Dermis microvascular lymphatic vessel endothelial cell (primary cell): ENCODE measurements at regions not wholly inside any gene's neighbourhood (a gene's known extent, or its start where the extent isn't known, plus 50 kb on each side); places are given as distances from the start of the nearest gene placed in this dataset.

Experiments used
- DNase-seq, 2 donors: peaks; one replicate each; pipeline versions ENCODE4 v3.0.0 to v3.0.0-alpha.2; 2010; ENCODE audit warnings: low read depth in 2 of 2

DNA sequence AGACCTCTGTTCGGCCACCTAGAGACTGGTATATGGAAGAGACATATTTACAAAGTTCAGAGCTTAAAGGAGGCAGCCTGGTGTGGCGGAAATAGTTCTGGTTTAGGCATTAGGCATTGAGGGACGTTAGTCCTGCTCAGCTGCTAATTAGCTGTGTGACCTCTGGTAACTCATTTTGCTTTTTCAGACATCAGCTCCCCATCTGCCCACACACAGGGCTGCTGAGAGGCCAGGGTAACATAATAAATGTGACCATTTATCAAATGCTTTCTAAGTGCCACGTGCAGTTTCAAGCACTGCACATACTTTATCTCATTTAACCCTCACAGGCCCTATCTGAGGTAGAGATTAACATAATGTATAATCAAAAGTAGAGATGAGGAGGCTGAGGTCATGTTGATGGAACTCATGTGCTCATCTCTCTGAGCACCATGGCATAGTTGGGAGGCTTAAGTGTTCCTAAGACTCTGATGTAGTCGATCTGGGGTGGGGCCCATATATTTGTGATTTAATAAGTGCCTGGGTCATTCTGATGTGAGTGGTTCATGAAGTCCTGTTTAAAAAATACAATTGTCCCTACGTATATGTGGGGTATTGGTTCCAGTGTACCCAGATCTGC is 267.2 kb upstream of the PLXNA2 start:
- no peak for DNase-seq

DNA sequence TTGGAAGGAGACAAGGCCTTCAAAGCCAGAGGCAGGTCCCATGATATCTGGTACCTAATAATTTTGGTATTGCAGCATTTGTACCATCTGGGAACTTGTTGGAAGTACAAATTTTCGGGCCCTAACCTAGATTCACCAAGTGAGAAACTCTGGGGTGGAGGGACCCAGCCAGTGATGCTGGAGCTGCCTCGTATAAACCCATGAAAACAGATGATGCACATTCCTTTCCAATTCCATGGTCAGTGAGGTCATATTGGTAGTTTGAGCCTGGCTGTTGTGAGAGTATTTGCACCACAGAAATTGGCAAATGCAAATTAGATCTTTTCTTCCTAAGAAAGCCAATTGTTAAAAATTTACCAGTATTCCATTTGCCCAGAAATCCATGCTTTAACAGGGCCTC is 269.6 kb upstream of the PLXNA2 start:
- no peak for DNase-seq

DNA sequence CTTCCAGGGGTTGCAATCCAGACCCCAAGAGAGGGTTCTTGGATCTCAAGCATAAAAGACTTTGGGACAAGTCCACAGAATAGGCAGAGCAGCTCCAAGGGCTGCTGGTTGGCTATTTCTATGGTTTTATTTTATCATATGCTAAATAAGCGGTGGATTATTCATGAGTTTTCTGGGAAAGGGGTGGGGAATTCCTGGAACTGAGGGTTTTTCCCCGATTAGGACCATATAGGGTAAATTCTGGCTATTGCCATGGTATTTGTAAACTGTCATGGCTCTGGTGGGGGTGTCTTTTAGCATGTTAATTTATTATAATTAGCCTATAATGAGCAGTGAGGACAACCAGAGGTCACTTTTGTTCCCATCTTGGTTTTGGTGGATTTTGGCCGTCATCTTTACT is 270.9 kb upstream of the PLXNA2 start:
- DNase-seq: no peak

DNA sequence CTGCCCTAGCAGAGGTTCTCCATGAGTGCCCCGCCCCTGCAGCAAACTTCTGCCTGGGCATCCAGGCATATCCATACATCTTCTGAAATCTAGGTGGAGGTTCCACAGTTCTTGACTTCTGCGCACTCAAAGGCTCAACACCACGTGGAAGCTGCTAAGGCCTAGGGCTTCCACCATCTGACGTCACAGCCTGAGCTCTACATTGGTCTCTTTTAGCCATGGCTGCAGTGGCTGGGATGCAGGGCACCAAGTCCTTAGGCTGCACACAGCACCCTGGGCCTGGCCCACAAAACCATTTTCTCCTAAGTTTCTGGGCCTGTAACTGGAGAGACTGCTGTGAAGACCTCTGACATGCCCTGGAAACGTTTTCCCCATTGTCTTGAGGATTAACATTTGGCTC is 272.6 kb upstream of the PLXNA2 start:
- no peak for DNase-seq

DNA sequence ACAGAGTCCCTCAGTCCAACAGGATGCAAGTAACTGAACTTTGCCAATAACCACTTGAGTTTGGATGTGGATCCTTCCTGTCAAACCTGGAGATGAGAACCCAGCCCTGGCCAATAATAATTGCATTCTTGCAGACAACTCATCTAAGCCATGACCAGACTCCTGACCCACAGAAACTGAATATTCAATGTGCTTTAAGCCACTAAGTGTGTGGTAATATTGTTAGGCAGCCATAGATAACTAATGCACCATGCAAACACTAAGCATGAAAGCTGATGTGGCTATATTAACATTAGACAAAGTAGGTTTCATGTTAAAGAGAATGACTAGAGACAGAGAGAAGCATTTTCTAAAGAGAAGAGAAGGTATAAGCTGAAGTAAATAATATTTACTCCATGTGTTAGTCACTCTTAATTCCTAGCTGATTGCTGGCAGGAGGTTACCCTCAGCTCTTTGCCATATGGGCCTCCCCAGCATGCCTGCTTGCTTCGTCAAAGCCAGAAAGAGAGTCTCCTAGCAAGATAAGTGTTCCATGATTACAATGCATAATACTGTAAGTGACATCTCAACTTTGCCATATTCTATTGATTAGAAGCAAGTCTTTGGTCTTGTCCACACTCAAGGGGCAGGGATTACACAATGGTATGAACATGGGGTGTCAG is 276.4 kb upstream of the PLXNA2 start:
- no peak for DNase-seq

DNA sequence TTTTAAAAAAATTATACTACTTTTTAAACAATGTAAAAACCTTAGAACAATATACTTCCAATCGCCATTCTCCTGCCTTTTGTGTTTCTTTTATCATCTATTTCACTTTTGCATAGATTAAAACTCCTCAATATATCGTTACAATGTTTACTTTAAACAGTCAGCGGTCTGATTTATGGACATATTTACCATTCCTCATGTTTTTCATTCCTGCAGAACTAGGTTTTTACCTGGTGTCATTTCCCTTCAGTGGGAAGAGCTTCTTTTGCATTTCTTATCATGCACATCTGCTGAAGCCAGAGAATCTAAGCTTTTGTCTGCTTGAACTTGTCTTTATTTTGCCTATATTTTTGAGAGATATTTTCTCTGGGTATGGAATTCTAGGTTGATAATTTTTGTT is 277.4 kb upstream of the PLXNA2 start:
- DNase-seq: no peak

DNA sequence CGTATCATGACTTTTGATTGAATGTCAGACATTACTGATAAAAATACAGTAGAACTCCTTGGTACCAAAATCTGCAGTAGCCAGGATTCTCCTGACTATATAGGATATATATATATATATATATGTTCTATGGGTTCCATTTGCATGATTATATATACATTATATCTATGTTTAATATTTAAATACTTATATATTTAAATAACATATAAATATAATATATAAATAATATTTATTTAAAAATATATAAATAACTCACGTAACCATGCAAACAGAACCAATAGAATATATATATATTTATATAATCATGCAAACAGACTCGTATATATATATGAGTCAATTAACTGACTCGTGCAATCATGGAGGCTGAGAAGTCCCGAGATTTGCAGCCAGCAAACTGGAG is 278.8 kb upstream of the PLXNA2 start:
- DNase-seq: no peak

DNA sequence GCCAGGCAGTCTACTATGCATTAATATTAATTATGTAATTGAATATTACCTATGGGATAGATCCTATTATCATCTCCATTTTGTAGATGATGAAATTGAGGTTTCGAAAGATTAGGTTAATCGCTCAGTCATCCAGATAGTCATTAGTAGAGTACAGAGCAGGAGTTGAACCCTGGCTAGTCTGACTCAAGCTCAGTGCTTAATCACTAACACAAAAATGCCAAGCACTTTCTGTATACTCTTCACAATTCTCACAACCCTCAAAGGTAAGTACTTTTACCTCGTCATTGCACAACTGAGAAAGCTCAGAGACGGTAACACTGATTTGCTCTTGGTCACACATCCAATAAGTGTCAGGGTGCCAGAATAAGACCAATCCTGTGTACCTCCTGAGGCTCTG is 280.2 kb upstream of the PLXNA2 start:
- DNase-seq: no peak

DNA sequence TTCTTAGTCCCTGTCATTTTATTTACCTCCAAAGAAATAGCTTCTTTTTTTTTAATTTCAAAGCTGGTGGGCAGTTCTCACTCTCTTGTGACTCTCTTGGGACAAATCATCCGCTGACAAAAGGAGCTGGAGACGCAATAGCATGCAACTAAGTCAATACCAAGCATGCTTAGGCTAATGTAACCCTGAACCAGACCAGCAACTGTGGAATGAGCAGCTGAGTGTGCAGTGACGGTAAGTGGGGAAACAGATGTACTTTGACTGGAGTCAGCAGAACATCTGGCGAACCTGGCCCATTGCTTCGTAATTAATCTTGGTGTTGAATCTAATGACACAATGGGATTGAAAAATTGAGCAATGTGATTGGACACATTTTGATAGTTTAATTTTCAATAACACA is 280.7 kb upstream of the PLXNA2 start:
- no peak for DNase-seq

DNA sequence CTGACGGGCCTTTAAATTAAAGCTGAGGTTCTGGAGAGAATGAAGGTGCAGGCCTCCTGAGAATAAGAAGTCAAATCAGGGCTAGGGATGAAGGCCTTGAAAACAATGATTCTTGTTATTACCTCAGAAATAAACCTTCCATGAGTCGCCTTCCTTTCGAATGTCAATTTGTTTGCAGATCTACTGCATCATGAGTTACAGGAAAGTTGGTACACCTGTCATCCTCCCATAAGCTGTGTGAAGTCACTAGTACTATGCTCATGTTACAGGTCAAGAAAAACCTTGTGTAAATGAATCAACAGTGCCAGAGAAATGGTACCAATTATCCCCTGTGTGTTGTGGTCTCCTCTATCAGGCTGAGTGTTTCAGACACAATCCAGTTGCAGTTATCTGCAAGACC is 281.2 kb upstream of the PLXNA2 start:
- no peak for DNase-seq

DNA sequence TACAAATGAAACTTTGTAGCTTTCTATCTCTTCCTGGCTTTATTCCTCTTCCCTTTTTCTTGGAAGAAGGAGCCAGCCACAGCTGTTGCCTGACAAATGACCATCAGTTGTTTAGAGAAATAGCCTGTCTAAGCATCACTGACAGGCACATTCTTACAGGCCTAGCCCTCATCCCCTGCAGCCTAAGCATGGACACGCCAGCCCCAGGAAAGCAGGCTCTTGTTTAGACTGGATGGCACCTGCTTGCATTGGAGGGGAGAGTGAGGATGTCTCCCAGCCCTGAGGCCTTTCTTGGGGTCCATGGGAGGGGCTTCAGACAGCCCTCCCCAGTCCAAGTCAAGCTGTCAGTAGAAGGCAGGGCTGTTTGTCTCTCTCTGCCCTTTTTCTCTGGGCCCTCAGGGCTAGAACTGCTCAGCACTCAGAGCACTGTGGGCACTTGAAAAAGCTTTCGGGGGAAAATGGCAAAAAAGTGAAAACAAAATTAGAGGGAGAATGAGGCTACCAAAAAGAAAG is 282.5 kb upstream of the PLXNA2 start:
- DNase-seq: no peak

DNA sequence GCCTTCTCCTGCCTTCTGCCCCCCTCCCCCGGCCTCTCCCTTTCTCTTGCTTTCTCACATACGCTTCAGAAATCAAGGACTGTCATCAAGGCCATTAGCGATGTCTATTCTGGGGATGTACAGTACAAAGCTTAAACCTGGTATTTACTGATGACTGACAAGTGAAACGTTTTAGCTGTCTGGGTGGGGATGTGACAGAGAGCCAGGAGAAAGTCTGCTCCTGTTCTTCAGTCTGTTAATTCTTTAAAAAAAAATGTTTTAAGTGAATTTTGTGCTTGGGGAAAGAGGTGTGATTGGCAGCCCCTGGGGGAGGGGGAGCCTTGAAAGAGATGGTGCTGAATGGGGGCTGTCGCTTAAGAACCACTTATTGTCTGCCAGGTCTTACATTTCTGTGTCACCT is 283.0 kb upstream of the PLXNA2 start:
- DNase-seq: no peak

DNA sequence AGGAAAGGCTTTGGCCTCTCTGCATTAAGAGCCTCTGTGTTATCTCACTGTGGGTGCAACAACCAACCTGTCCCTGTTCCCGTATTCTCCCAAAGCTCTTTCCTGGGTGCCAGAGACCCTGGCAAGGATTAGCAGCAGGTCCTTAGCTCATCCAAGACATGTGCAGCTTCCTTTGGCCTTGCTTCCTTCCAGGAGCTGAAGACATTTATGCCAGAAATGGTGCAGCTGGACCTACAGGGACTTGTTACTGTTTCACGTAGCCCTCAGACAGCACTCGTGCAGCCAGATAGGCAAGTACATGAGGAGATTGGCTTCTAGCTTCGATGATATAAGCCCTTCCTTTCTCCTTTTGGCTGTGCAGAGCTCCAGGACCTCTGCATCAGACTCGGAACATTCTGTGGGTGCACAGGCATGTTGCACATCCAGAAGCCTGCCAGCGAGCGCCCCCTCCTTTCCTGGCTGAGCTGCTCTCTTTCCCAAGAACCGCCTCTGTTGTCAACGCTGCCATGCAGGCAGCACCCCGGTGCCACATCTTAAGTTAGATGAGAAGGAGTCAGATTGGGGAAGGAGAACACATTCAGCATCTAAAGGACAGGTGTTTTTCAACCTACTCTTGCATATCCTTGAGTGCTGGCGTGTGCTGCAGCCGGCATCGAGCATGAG is 284.5 kb upstream of the PLXNA2 start:
- DNase-seq: no peak

DNA sequence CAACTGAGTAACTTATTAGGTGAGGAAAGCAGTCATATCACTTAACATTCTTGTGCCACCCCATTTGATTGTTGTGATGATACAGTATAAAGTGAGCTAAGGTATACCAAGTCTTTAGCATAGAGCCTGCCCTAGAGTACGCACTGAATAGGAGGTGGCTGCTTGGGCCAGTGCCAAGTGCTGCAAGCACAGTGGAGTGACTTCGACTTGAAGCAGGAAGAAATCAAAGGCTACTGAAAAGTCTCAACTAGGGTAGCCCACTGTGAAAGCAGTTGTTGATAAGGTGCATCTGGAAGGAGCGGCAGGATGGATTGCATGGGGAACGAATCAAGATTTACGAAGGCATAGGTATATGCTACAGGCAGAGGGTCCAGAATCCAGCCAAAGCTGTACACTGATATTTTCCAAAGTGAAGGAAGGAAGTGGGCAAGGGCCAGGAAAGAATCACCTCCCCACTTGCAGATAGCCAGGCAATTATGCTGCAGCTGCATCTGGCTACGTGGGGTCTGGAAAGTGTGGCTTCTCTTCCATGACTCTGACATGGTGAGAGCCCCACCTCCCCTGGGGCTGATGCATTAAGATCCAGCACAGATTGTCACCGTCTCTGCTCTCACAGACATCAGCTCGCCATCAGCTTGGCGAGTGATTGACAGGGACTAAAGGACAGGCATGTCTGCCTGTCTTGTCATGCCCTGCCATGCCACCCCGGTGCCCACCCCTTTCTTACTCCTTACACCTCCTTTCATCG is 287.0 kb upstream of the PLXNA2 start:
- DNase-seq: no peak

DNA sequence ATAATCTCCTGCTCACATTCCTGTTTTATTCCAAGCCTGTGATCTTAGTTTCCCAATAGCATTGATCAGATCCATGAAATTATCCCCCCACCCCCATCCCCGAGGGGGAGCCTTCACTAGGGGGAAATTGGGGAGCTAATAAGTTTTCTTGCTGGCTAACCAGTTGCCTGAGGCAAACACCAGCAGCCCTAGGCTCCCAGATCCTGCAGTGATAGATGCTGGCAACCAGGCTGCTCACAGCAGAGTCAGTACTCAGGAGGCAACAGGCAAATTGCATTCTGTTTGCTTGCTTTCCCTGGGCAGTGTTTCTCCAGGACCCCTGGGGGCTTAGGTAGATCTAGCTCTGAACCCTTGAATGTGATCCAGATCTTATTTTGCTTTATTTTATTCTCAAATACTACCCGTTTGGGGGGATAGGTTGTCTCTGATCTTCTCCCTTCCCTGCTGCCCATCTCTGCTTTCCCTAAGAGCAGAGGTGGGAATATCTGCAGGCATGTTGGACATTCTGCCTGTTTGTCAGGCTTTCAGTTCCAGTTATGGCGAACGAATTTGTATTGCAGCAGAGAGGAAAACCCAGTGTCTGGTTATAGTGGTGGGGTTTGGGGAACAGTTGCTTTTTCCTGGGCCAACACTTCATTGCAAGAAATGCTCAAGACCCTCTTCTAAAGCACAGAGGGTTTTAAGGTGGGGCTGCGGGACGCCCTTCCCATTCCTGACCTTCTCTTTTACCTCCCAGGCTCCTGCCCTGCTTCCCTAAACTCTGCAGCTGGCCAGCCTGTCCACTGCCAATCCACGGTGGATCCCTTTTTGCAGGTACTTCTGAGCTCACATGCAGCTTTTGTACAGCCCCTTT is 289.8 kb upstream of the PLXNA2 start:
- DNase-seq: no peak

DNA sequence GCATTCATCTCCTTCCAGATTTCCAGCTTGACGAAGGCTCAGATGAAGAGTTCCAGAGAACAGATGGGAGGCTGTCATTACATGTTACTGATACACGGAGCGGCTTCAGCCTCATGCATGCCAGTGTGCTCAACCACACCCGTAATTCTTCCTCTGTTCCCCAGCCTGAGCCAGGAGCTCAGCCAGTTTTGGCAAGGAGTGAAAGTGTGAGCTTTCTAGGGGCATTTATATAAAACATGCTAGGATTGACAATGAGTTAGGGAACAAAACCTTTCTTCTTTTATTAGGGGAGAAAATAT is 290.4 kb upstream of the PLXNA2 start:
- no peak for DNase-seq

DNA sequence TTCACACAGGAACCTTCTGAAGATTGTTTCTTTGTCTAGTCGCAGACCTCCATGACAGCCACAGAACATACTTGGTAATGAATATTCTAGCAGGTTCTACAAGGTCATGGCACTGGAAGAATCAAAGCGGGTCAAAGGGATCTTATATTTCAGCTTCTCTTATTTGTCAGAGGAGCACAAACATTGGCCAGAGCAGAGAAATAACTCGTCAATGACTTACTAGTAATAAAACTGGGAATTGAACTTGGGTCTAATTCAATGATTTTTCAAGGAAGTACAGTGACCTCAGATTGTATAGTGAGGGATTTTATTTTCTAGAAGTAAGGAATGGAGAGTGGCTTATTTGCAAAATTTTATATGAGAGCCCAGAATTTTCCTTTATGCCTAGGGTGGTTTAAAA is 290.8 kb upstream of the PLXNA2 start:
- no peak for DNase-seq

DNA sequence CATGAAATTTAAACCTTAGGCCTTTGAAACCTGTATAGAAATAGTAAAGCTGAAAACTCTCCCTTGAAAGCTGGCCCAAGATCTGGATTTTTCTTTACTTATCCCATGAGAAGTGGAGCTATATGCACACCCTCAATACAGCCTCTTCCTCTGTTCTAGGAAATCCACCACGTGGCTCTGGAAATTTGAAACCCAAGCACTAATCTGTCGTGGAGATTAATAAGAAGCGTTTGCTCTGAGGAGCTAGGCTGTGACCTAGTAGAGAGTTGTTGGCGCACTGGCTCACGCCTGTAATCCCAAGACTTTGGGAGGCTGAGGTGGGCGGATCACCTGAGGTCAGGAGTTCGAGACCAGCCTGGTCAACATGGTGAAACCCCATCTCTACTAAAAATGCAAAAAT is 291.3 kb upstream of the PLXNA2 start:
- DNase-seq: no peak

DNA sequence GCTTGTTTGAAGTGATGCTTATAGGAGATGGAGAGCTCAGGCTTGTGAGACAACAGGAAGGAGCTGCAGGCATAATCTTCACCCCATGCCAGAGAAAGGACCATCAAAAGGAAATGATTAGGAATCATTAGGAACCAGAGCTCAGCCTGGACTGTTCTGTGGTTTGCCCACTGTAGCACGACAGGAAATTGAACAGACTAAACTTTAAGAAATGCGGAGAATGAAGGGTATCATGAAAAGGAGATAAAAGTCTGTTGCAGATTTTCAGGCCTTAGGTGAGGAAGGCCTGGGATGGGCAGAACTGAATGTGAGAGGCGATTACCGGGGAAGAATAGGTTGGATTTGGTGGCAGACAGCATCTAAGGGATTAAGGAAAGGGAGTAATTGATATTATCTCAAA is 292.0 kb upstream of the PLXNA2 start:
- DNase-seq: no peak

DNA sequence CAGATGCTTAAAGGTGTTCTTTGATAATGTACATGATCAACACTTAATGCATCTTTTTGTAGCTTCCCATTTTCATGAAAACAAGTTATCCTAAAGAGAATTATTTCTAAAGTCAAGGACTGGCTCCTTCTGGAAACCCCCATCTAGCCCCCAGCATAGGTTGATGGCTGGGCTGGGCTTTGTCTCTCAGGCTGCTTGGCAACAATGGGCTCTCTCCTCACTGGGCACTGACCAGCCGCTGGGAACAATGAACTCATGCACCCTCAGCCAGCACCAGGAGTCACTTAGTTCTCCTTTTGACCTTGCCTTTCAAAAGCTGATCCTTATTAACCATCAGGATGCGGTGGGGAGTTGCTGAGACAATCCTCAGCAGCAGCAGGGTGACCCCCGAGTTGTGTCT is 293.0 kb upstream of the PLXNA2 start:
- DNase-seq: no peak

DNA sequence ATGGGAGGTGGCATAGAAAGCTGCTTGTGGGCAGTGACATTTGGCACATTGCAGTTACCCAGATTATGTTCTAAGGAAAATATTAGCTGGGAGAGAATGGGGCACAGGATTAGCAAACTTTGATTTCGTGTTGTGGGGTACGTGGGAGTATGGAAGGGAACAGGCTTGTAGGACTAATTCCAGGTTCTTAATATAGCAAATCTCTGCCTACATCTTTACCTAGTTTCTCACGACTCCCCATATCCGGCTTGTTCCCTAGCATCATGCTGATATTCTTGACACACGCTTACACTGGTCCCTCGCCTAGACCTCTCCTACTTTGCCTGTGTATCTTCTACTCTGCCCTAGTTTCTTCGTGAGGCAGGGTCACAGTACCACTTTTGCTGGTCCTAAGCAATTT is 293.9 kb upstream of the PLXNA2 start:
- DNase-seq: no peak

DNA sequence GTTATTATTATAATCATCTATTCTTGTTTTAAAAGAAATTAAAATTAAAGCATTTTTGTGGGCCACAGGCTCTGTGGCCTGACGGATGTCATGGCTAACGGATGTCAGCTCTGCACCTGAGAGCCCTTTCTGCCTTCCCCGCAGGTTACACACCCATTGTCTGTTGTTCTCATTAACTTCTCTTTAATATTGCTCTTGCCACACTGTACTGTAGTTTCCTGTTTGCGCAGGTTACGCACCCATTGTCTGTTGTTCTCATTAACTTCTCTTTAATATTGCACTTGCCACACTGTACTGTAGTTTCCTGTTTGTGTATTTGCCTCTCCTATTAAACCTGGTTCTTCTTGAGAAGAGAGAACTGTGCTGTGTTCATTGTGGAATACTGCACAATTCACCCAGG is 294.4 kb upstream of the PLXNA2 start:
- no peak for DNase-seq
